Right renal pelvis (tissue), 4 donors: ENCODE measurements at regions not wholly inside any gene's neighbourhood (a gene's known extent, or its start where the extent isn't known, plus 50 kb on each side); places are given as distances from the start of the nearest gene placed in this dataset.
"Not testable (repeated sequence)": the region's sequence is repeated elsewhere in the genome, so short reads cannot be mapped to it uniquely, and the experiment has no call there.

Experiments
- DNase-seq, 4 donors: peaks; one replicate each; pipeline ENCODE4 v3.0.0-alpha.2; 2013; ENCODE audit warnings: low read depth in 4 of 4, low spot score in 3 of 4, missing footprints in 1 of 4

GRCh38 chr10:63675171-63675570 lies 154.0 kb downstream of the REEP3 start:
- DNase-seq: no peak

- DNase-seq: no peak
Measured at GRCh38 chr10:63677001-63677400, 155.8 kb downstream of the REEP3 start.

GRCh38 chr10:63680545-63680944 lies 159.3 kb downstream of the REEP3 start:
- not testable (repeated sequence) for DNase-seq

- DNase-seq: no peak
Measured at GRCh38 chr10:63681993-63682697, 160.9 kb downstream of the REEP3 start.

GRCh38 chr10:63682698-63683052 lies 161.5 kb downstream of the REEP3 start:
- DNase-seq: not testable (repeated sequence)

- DNase-seq: no peak
Measured at GRCh38 chr10:63683223-63683622, 162.0 kb downstream of the REEP3 start.

- DNase-seq: no peak
Measured at GRCh38 chr10:63683686-63684085, 162.5 kb downstream of the REEP3 start.

- no peak for DNase-seq
Measured at GRCh38 chr10:63684257-63684936, 163.2 kb downstream of the REEP3 start.

GRCh38 chr10:63689768-63690167 lies 168.6 kb downstream of the REEP3 start:
- DNase-seq: no peak

GRCh38 chr10:63692220-63692896 lies 171.2 kb downstream of the REEP3 start:
- DNase-seq: no peak

- DNase-seq: not testable (repeated sequence)
Measured at GRCh38 chr10:63693021-63693420, 171.8 kb downstream of the REEP3 start.

GRCh38 chr10:63696205-63696604 lies 175.0 kb downstream of the REEP3 start:
- DNase-seq: no peak

GRCh38 chr10:63697956-63698786 lies 177.0 kb downstream of the REEP3 start:
- no peak for DNase-seq

- no peak for DNase-seq
Measured at GRCh38 chr10:63698787-63699150, 177.6 kb downstream of the REEP3 start.

- no peak for DNase-seq
Measured at GRCh38 chr10:63699785-63700613, 178.8 kb downstream of the REEP3 start.

GRCh38 chr10:63700631-63701156 lies 179.5 kb downstream of the REEP3 start:
- DNase-seq: no peak

GRCh38 chr10:63702092-63702491 lies 180.9 kb downstream of the REEP3 start:
- no peak for DNase-seq

- no peak for DNase-seq
Measured at GRCh38 chr10:63703113-63703670, 182.0 kb downstream of the REEP3 start.

- DNase-seq: no peak
Measured at GRCh38 chr10:63703740-63704345, 182.6 kb downstream of the REEP3 start.
